Lower lobe of right lung (tissue), 2 donors: ENCODE measurements at regions not wholly inside any gene's neighbourhood (a gene's known extent, or its start where the extent isn't known, plus 50 kb on each side); places are given as distances from the start of the nearest gene placed in this dataset.
"Not testable (repeated sequence)": the region's sequence is repeated elsewhere in the genome, so short reads cannot be mapped to it uniquely, and the experiment has no call there.

Source experiments
- ATAC-seq, 2 donors: fragments of 200-7000 bp; cut with Tn5 transposase; one replicate each; pipeline ENCODE4 v1.9.1; 2020 to 2022; ENCODE audit warnings: mild to moderate bottlenecking in 2 of 2, moderate library complexity in 2 of 2
- DNase-seq: peaks from one replicate; pipeline ENCODE4 v3.0.0-alpha.2; 2020
- H3K27ac ChIP-seq: fragments of 200-600 bp; one replicate; pipeline ENCODE4 v1.8.0; 2022
- H3K27me3 ChIP-seq: fragments of 200-600 bp; one replicate; pipeline ENCODE4 v1.8.0; 2022; ENCODE audit warnings: low read depth
- H3K36me3 ChIP-seq: fragments of 200-600 bp; one replicate; pipeline ENCODE4 v1.8.0; 2022; ENCODE audit warnings: mild to moderate bottlenecking
- H3K4me1 ChIP-seq: fragments of 200-600 bp; one replicate; pipeline ENCODE4 v1.8.0; 2022
- H3K4me3 ChIP-seq: fragments of 200-600 bp; one replicate; pipeline ENCODE4 v1.8.0; 2022; ENCODE audit warnings: mild to moderate bottlenecking
- H3K9me3 ChIP-seq: fragments of 200-600 bp; one replicate; pipeline ENCODE4 v1.8.0; 2022
- CTCF ChIP-seq: fragments of 200-600 bp; IDR thresholded peaks from one replicate; pipeline ENCODE4 v1.8.0; 2022; ENCODE audit warnings: antibody characterized with exemption, mild to moderate bottlenecking
- intact Hi-C: fragments of 100-400 bp; cut with DNase I; formaldehyde crosslinking; loops from one replicate; pipeline ENCODE4 v1.11.0; 2022
- donor health status: DM: no; HTN: yes; CAD: no; lungs with severe emphysema.

DNA sequence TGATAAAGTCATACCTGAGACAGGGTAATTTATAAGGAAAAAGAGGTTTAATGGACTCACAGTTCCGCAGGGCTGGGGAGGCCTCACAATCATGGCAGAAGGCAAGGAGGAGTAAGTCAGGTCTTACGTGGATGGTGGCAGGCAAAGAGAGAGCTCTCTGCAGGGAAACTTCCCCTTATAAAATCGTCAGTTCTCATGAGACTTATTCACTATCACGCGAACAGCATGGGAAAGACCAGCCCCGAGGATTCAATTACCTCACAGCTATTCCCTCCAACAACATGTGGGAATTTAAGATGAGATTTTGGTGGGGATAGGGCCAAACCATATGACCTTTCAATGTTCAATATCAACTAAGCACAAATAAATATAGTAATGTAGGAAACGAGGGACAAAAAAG, 559.4 kb upstream of the KCND2 start:
- TF ChIP-seq CTCF, result no peak
- Histone ChIP-seq H3K27me3 (no peaks in the 10 kb centered on the region), H3K9me3 (no peaks in the 10 kb centered on the region), H3K4me1 (no peaks in the 10 kb centered on the region), H3K36me3 (no peaks in the 10 kb centered on the region), H3K4me3 (no peak overlapping the region), H3K27ac (no peak overlapping the region)
- intact Hi-C loops, result no loop called here
- DNase-seq (no peak), ATAC-seq (no peak)

DNA sequence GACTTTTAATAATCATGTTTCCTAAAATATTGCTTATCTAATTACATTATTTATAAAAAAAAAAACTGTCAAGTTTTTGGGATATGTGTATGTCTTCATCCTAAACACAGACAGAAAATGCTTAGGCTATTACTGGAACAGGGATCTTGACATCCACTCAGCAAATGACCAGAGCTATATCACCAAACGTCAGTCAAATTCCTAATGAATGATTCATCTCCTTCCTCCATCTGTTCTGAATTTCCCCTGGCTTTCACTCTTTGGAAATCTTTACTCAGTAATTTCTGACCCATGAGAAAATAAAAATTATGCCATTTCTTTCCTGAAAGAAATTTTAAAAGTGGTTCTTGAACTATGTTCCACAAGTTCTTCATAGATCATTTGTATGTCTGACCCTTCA, 552.4 kb upstream of the KCND2 start:
- intact Hi-C loops, result no loop called here
- no peak overlapping the region for H3K27ac ChIP-seq
- ATAC-seq, result no peak

GRCh38 chr7:119724041-119724792, 548.8 kb upstream of the KCND2 start:
- Histone ChIP-seq H3K4me1 (no peaks in the 10 kb centered on the region), H3K27ac (no peak overlapping the region), H3K9me3 (no peaks in the 10 kb centered on the region), H3K4me3 (no peak overlapping the region), H3K27me3 (no peaks in the 10 kb centered on the region), H3K36me3 (no peaks in the 10 kb centered on the region)
- DNase-seq (no peak), ATAC-seq (no peak)
- intact Hi-C loops, result no loop called here
- no peak for TF ChIP-seq CTCF

More for the DNA sequence above, 552.4 kb upstream of the KCND2 start:
- no peaks in the 10 kb centered on the region for H3K4me1 ChIP-seq
- H3K27me3 ChIP-seq, result no peaks in the 10 kb centered on the region
- DNase-seq, result no peak
- no peak for TF ChIP-seq CTCF
- no peaks in the 10 kb centered on the region for H3K9me3 ChIP-seq
- H3K36me3 ChIP-seq, result no peaks in the 10 kb centered on the region
- H3K4me3 ChIP-seq, result no peak overlapping the region

- H3K4me1 ChIP-seq, result no peaks in the 10 kb centered on the region
- no peaks in the 10 kb centered on the region for H3K9me3 ChIP-seq
- H3K27ac ChIP-seq, result no peak overlapping the region
- TF ChIP-seq CTCF, result no peak
- no peaks in the 10 kb centered on the region for H3K27me3 ChIP-seq
- DNase-seq (no peak), ATAC-seq (no peak)
- no peaks in the 10 kb centered on the region for H3K36me3 ChIP-seq
- intact Hi-C loops, result no loop called here
- H3K4me3 ChIP-seq, result no peak overlapping the region
Observed at GRCh38 chr7:119733127-119733879, 539.7 kb upstream of the KCND2 start.

- no peak for TF ChIP-seq CTCF
- no peak overlapping the region for H3K4me3 ChIP-seq
- no peaks in the 10 kb centered on the region for H3K36me3 ChIP-seq
- intact Hi-C loops, result no loop called here
- ATAC-seq (no peak), DNase-seq (no peak)
- no peaks in the 10 kb centered on the region for H3K27me3 ChIP-seq
- H3K9me3 ChIP-seq, result no peaks in the 10 kb centered on the region
- H3K27ac ChIP-seq, result no peak overlapping the region
- H3K4me1 ChIP-seq, result no peaks in the 10 kb centered on the region
Observed at GRCh38 chr7:119737390-119737789, 535.6 kb upstream of the KCND2 start.

GRCh38 chr7:119745280-119745679, 527.7 kb upstream of the KCND2 start:
- H3K36me3 ChIP-seq, H3K27me3 ChIP-seq, H3K27ac ChIP-seq, H3K4me1 ChIP-seq, DNase-seq, H3K9me3 ChIP-seq, H3K4me3 ChIP-seq, ATAC-seq, intact Hi-C loops: not testable (repeated sequence)
